ENCODE measurements at regions not wholly inside any gene's neighbourhood (a gene's known extent, or its start where the extent isn't known, plus 50 kb on each side); places are given as distances from the start of the nearest gene placed in this dataset.

- no peak overlapping the region for H3K4me2 ChIP-seq (ENCODE audit: extremely low read depth, insufficient read depth, low read length)
- DNase-seq (ENCODE audit: low read depth in 2 of 2), result no peak
- no peak overlapping the region for H3K9ac ChIP-seq (ENCODE audit: insufficient read depth, low read length)
- no peak overlapping the region for H3K27ac ChIP-seq (ENCODE audit: insufficient read depth, low read length)
- H3K36me3 ChIP-seq (ENCODE audit: control insufficient read depth, insufficient read depth, low read length), result no peaks in the 10 kb centered on the region
- no peaks in the 10 kb centered on the region for H3K4me1 ChIP-seq (ENCODE audit: control insufficient read depth, extremely low read depth, insufficient read depth, low read length)
- H3K27me3 ChIP-seq (ENCODE audit: control insufficient read depth, insufficient read depth, low read length), result peaks cover 5% of the 10 kb centered on the region
- H3K4me3 ChIP-seq (replicated peaks in 1 of 4; ENCODE audit: control extremely low read depth in 1 of 4, insufficient read depth in 1 of 4, low read depth in 3 of 4, low read length in 4 of 4), result no peak overlapping the region
- H3K79me2 ChIP-seq (ENCODE audit: control insufficient read depth, insufficient read depth, low read length), result no peaks in the 10 kb centered on the region
- TF ChIP-seq CTCF (conservative IDR thresholded peaks at IDR 0.05 in 1 of 2, IDR thresholded peaks at IDR 0.05 in 1 of 2; ENCODE audit: low read depth in 1 of 2, low read length in 2 of 2) (no peak), EZH2 (IDR thresholded peaks at IDR 0.05; ENCODE audit: low read length, missing control alignments) (no peak)
- no peak overlapping the region for H2AFZ ChIP-seq (ENCODE audit: low read length)
- no peaks in the 10 kb centered on the region for H3K9me3 ChIP-seq (ENCODE audit: control insufficient read depth, insufficient read depth, low read depth, low read length)
- no peaks in the 10 kb centered on the region for H4K20me1 ChIP-seq (ENCODE audit: control insufficient read depth, extremely low read depth, insufficient read depth, low read length)
Observed at GRCh38 chr6:135117413-135117968, 62.9 kb upstream of the HBS1L start.

- Histone ChIP-seq H3K27me3 (ENCODE audit: control insufficient read depth, insufficient read depth, low read length) (peaks cover 5% of the 10 kb centered on the region), H3K9ac (ENCODE audit: insufficient read depth, low read length) (no peak overlapping the region), H3K79me2 (ENCODE audit: control insufficient read depth, insufficient read depth, low read length) (no peaks in the 10 kb centered on the region), H3K27ac (ENCODE audit: insufficient read depth, low read length) (no peak overlapping the region), H3K36me3 (ENCODE audit: control insufficient read depth, insufficient read depth, low read length) (no peaks in the 10 kb centered on the region), H3K4me2 (ENCODE audit: extremely low read depth, insufficient read depth, low read length) (no peak overlapping the region), H3K9me3 (ENCODE audit: control insufficient read depth, insufficient read depth, low read depth, low read length) (no peaks in the 10 kb centered on the region), H3K4me3 (replicated peaks in 1 of 4; ENCODE audit: control extremely low read depth in 1 of 4, insufficient read depth in 1 of 4, low read depth in 3 of 4, low read length in 4 of 4) (no peak overlapping the region), H2AFZ (ENCODE audit: low read length) (no peak overlapping the region), H3K4me1 (ENCODE audit: control insufficient read depth, extremely low read depth, insufficient read depth, low read length) (no peaks in the 10 kb centered on the region), H4K20me1 (ENCODE audit: control insufficient read depth, extremely low read depth, insufficient read depth, low read length) (no peaks in the 10 kb centered on the region)
- DNase-seq (ENCODE audit: low read depth in 2 of 2), result no peak
- TF ChIP-seq EZH2 (IDR thresholded peaks at IDR 0.05; ENCODE audit: low read length, missing control alignments) (no peak), CTCF (conservative IDR thresholded peaks at IDR 0.05 in 1 of 2, IDR thresholded peaks at IDR 0.05 in 1 of 2; ENCODE audit: low read depth in 1 of 2, low read length in 2 of 2) (no peak)
Observed at GRCh38 chr6:135116571-135116970, 61.9 kb upstream of the HBS1L start.

- Histone ChIP-seq H3K9me3 (ENCODE audit: control insufficient read depth, insufficient read depth, low read depth, low read length) (no peaks in the 10 kb centered on the region), H3K4me2 (ENCODE audit: extremely low read depth, insufficient read depth, low read length) (no peak overlapping the region), H2AFZ (ENCODE audit: low read length) (no peak overlapping the region), H3K79me2 (ENCODE audit: control insufficient read depth, insufficient read depth, low read length) (no peaks in the 10 kb centered on the region), H4K20me1 (ENCODE audit: control insufficient read depth, extremely low read depth, insufficient read depth, low read length) (no peaks in the 10 kb centered on the region), H3K36me3 (ENCODE audit: control insufficient read depth, insufficient read depth, low read length) (no peaks in the 10 kb centered on the region), H3K4me3 (replicated peaks in 1 of 4; ENCODE audit: control extremely low read depth in 1 of 4, insufficient read depth in 1 of 4, low read depth in 3 of 4, low read length in 4 of 4) (no peak overlapping the region), H3K4me1 (ENCODE audit: control insufficient read depth, extremely low read depth, insufficient read depth, low read length) (no peaks in the 10 kb centered on the region), H3K9ac (ENCODE audit: insufficient read depth, low read length) (no peak overlapping the region), H3K27me3 (ENCODE audit: control insufficient read depth, insufficient read depth, low read length) (peaks cover 5% of the 10 kb centered on the region), H3K27ac (ENCODE audit: insufficient read depth, low read length) (no peak overlapping the region)
- TF ChIP-seq CTCF (conservative IDR thresholded peaks at IDR 0.05 in 1 of 2, IDR thresholded peaks at IDR 0.05 in 1 of 2; ENCODE audit: low read depth in 1 of 2, low read length in 2 of 2) (no peak), EZH2 (IDR thresholded peaks at IDR 0.05; ENCODE audit: low read length, missing control alignments) (no peak)
- DNase-seq (ENCODE audit: low read depth in 2 of 2), result peak in 1 of 2 donors; percentile 2
Observed at GRCh38 chr6:135115834-135116233, 61.2 kb upstream of the HBS1L start.
